Heart left ventricle (tissue), 16 donors: ENCODE measurements at regions not wholly inside any gene's neighbourhood (a gene's known extent, or its start where the extent isn't known, plus 50 kb on each side); places are given as distances from the start of the nearest gene placed in this dataset.

Source experiments
- ATAC-seq, 4 donors: fragments of 200-7000 bp; cut with Tn5 transposase; one replicate each; pipeline ENCODE4 v1.9.1; 2020 to 2022; ENCODE audit warnings: moderate library complexity in 4 of 4, mild to moderate bottlenecking in 3 of 4, moderate number of reproducible peaks in 1 of 4
- DNase-seq, 5 donors: peaks; one replicate each; pipeline ENCODE4 v3.0.0-alpha.2; 2020
- H3K27ac ChIP-seq, 12 donors: fragments of 200-600 bp; sonication (generic) in 4 of 12; one replicate each; pipeline versions ENCODE4 v1.5.0 to v1.8.0; 2016 to 2022; ENCODE audit warnings: mild to moderate bottlenecking in 2 of 12
- H3K27me3 ChIP-seq, 9 donors: fragments of 200-600 bp; sonication (generic) in 2 of 9; one replicate each; pipeline versions ENCODE4 v1.5.1 to v1.8.0; 2016 to 2022; ENCODE audit warnings: mild to moderate bottlenecking in 3 of 9
- H3K36me3 ChIP-seq, 9 donors: fragments of 200-600 bp; sonication (generic) in 2 of 9; one replicate each; pipeline versions ENCODE4 v1.5.0 to v1.8.0; 2018 to 2022; ENCODE audit warnings: mild to moderate bottlenecking in 2 of 9
- H3K4me1 ChIP-seq, 12 donors: fragments of 200-600 bp; sonication (generic) in 4 of 12; one replicate each; pipeline versions ENCODE4 v1.5.0 to v1.8.0; 2016 to 2022; ENCODE audit warnings: mild to moderate bottlenecking in 3 of 12
- H3K4me3 ChIP-seq, 12 donors: fragments of 200-600 bp; sonication (generic) in 4 of 12; one replicate each; pipeline versions ENCODE4 v1.5.0 to v1.8.0; 2017 to 2022; ENCODE audit warnings: mild to moderate bottlenecking in 9 of 12, moderate library complexity in 4 of 12
- H3K9me3 ChIP-seq, 12 donors: fragments of 200-600 bp; sonication (generic) in 4 of 12; one replicate each; pipeline versions ENCODE4 v1.5.0 to v1.8.0; 2016 to 2022; ENCODE audit warnings: mild to moderate bottlenecking in 1 of 12
- CTCF ChIP-seq, 12 donors: fragments of 200-600 bp; sonication (generic) in 4 of 12; IDR thresholded peaks; one replicate each; pipeline versions ENCODE4 v1.5.0 to v1.8.0; 2018 to 2022; ENCODE audit warnings: antibody characterized with exemption in 12 of 12, mild to moderate bottlenecking in 5 of 12
- POLR2A ChIP-seq, 2 donors: fragments of 450-650 bp; IDR thresholded peaks; one replicate each; pipeline ENCODE4 v1.6.1; 2017; ENCODE audit warnings: antibody characterized with exemption in 2 of 2, mild to moderate bottlenecking in 2 of 2, moderate library complexity in 2 of 2
- WGBS, 4 donors: extraction: QIAGEN DNeasy Blood & Tissue Kit in 2 of 4; methylation state at CpG; one replicate each; pipeline versions ENCODE4 v1.1.5 to v1.1.7; 2013 to 2018; 5-methylcytosine and 5-hydroxymethylcytosine counted together
- intact Hi-C, 10 donors: fragments of 100-400 bp; cut with DNase I; formaldehyde crosslinking; loops; one replicate each; pipeline versions ENCODE4 v1.11.1 to v1.14.2; 2022
- donor health status: ischemic (EF 13 %, LVEDD 7.1; RV severe dilation, severe dysfunction).
- donor health status: healthy with polysubstance abuse.
- donor health status: DM: no; HTN: yes; CAD: no.
- donor health status: DM: no; HTN: no; CAD: no.
- donor health status: ischemic (EF 25% LVEDD 6.9; RV normal size, moderate dysfunction).
- donor health status: ischemic (EF 25% LVEDD 5.7; RV mildly dilated, moderate dysfunction).
- donor health status: healthy.
- donor health status: DM: yes; HTN: yes; CAD: no.
- donor health status: ischemic (EF 35%, LVEDD 5.7; RV mildly dilated, moderate dysfunction).
- donor health status: nonischemic (EF 11% LVEDD 7.7; RV severe dilation, severe dysfunction).
- donor health status: DM: yes; HTN: yes; CAD: no.
- donor health status: PGD.
- donor health status: ischemic (EF 29% LVEDD 5.4; RV normal size, mild dysfunction).
- donor health status: nonischemic (EF 23%, LVEDD 6.1; RV moderate dilation, normal function).

GRCh38 chrX:126342859-126343258, 176.8 kb upstream of the DCAF12L2 start:
- intact Hi-C loops: no loop called here
- H3K4me3 ChIP-seq: no peak overlapping the region
- DNase-seq (no peak), ATAC-seq (no peak)
- H3K9me3 ChIP-seq: peaks cover 0 to 5% (median 0%) of the 10 kb centered on the region in 12 donors
- TF ChIP-seq POLR2A (IDR thresholded peaks at IDR 0.05): no peak
- TF ChIP-seq CTCF (IDR thresholded peaks at IDR 0.05): no peak
- no peaks in the 10 kb centered on the region for H3K36me3 ChIP-seq
- H3K27me3 ChIP-seq: no peaks in the 10 kb centered on the region
- no peaks in the 10 kb centered on the region for H3K4me1 ChIP-seq
- no peak overlapping the region for H3K27ac ChIP-seq

- Histone ChIP-seq H3K27ac (no peak overlapping the region), H3K36me3 (no peaks in the 10 kb centered on the region), H3K4me1 (no peaks in the 10 kb centered on the region), H3K27me3 (no peaks in the 10 kb centered on the region), H3K4me3 (no peak overlapping the region), H3K9me3 (peaks cover 0 to 5% (median 0%) of the 10 kb centered on the region in 12 donors)
- 58 to 72% (median 67%) methylated on average over 3 of the region's 3 CpGs for WGBS, 4 donors
- ATAC-seq: no peak
- no peak for DNase-seq
- intact Hi-C loops: no loop called here
- TF ChIP-seq POLR2A (IDR thresholded peaks at IDR 0.05) (no peak), CTCF (IDR thresholded peaks at IDR 0.05) (no peak)
These were observed 173.8 kb upstream of the DCAF12L2 start for GRCh38 chrX:126339928-126340327.

- peaks cover 0 to 5% (median 0%) of the 10 kb centered on the region in 12 donors for H3K9me3 ChIP-seq
- no peak for TF ChIP-seq CTCF (IDR thresholded peaks at IDR 0.05)
- TF ChIP-seq POLR2A (IDR thresholded peaks at IDR 0.05): no peak
- H3K27ac ChIP-seq: no peak overlapping the region
- intact Hi-C loops: no loop called here
- H3K27me3 ChIP-seq: no peaks in the 10 kb centered on the region
- no peak overlapping the region for H3K4me3 ChIP-seq
- 32 to 53% (median 46%) methylated on average over 2 of the region's 2 CpGs for WGBS, 4 donors
- no peaks in the 10 kb centered on the region for H3K36me3 ChIP-seq
- no peak for ATAC-seq
- no peaks in the 10 kb centered on the region for H3K4me1 ChIP-seq
- DNase-seq: no peak
These were observed 172.8 kb upstream of the DCAF12L2 start for GRCh38 chrX:126338916-126339315.

GRCh38 chrX:126300401-126300800, 134.3 kb upstream of the DCAF12L2 start:
- Histone ChIP-seq H3K27ac (no peak overlapping the region), H3K4me3 (no peak overlapping the region), H3K27me3 (no peaks in the 10 kb centered on the region), H3K36me3 (no peaks in the 10 kb centered on the region), H3K9me3 (no peaks in the 10 kb centered on the region), H3K4me1 (no peaks in the 10 kb centered on the region)
- WGBS, 4 donors: 53 to 72% (median 61%) methylated on average over 1 of the region's 1 CpG
- ATAC-seq: no peak
- no peak for TF ChIP-seq POLR2A (IDR thresholded peaks at IDR 0.05)
- TF ChIP-seq CTCF (IDR thresholded peaks at IDR 0.05): no peak
- no peak for DNase-seq
- intact Hi-C loops: no loop called here
